GM19438 (cell line): ENCODE measurements at regions not wholly inside any gene's neighbourhood (a gene's known extent, or its start where the extent isn't known, plus 50 kb on each side); places are given as distances from the start of the nearest gene placed in this dataset.

Source experiments
- ATAC-seq: cut with Tn5 transposase; IDR thresholded peaks from one replicate; pipeline ENCODE4 v1.9.1; 2021; ENCODE audit warnings: low read depth; ENCODE audit not compliant: unreplicated experiment

DNA sequence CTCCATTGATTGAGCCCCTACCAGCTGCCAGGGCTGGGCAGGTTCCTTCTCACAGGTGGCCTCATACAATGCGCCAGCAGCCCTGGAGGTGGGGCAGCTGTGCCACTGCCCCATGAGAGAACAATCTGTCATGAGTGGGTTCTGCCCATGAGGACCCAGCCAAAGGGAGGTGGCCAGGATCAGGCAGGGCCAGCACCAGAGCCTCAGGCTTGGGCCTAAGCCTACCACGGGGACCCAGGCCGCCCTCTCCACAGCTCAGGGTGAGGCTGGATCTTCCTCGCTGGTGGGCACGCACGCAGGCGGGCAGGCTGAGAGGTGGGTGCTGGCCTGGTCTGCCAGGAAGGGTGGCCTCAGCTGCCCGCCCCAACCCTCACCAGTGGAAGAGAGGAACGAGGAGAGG lies 110.7 kb downstream of the KIF26A start:
- no peak for ATAC-seq

DNA sequence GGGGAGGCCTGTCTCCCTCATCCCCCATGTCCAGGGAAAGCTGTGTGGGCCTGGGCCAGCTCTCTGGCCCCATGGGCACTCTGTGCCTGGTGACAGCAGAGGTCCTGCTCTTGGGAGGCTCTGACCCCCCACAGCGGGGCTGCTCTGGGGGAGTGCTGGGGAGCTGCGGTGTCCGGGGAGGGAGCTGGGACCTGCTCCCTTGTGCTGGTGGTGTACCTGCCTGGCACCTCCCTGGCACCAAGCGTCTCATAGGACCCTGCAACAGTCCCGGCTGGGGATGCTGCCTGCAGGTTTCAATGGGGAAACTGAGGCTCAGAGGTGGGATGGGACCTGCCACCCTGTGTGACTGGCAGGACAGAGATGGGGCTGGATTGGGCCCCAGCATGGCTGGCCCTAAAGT lies 111.3 kb downstream of the KIF26A start:
- ATAC-seq, result no peak

GRCh38 chr14:104250175-104250574 lies 111.8 kb downstream of the KIF26A start:
- ATAC-seq, result no peak

DNA sequence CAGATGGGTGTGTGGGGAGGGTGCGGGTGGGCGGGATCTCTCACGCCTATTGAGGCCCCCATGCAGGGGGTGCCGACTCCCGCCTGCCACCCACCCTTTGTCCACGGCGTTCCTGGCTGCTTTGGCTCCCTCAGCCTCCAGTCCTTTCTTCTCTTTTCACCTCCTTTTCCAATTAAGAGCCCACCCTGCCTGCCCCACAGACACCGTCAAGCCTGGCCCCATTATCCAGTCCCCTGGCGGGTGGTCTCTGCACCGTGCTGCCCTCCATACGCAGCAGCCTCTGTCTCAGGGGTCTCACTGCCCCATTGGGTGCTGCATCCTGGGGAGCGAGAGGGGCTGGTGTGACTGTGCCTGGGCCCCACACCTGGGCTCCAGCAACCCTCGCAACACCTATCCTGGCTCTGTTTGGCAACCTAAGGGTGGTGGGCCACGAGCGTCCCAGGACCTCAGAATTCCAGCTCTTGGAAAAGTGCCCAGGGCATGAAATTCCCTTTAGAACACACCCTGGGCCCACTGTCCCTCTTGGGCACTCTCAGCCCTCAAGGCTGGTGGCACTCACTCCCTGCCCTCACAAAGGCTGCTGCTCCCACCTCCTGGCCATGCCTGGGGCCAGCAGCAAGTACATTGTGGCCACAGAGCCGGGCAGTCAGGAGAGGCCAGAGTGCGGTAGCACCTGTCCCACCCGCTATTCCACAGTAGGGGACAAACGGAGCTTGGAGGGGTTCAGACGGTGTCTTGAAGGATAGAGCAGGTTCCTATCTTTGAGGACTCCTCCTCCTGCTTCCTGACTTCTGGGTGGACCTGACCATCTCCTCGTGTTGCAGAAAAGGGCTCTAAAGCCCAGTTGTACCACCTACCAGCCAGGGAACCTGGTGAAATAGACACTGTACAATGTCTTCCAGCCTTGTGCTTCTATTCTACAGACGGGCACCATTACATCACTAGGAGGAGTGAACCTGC lies 114.1 kb downstream of the KIF26A start:
- no peak for ATAC-seq

GRCh38 chr14:104253223-104253822 lies 114.9 kb downstream of the KIF26A start:
- ATAC-seq, result no peak

GRCh38 chr14:104253901-104254353 lies 115.5 kb downstream of the KIF26A start:
- no peak for ATAC-seq

DNA sequence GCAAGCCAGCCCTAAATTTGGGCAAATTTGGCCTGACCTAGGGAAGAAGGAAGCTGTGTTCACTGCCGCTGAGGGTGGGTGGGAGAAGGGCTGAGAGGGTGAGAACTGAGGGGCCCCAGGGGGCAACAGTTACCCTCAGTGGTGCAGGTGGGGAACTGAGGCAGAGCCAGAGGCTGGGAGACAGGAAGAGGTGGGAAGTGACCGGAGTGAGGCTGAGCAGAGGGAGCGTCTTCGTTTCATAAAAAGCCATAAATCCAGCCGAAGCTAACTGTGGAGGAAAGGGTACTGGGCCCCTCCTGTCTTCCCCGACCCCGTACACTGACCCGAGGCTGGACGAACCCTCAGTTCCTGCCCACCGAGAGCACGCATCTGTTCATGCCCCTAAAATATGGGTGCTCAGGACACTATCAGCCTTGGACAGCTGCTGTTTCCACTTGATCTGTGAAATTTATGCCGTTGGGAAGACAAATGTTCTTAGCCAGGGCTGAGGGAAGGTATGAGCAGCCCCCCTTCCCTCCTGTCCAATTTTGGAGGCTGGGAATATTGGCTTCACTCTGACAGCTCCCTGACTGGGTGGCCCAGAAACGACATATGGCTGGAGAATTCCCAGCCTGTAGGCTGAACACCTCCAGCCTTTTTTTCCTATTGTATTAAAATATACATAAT lies 116.5 kb downstream of the KIF26A start:
- ATAC-seq, result no peak

DNA sequence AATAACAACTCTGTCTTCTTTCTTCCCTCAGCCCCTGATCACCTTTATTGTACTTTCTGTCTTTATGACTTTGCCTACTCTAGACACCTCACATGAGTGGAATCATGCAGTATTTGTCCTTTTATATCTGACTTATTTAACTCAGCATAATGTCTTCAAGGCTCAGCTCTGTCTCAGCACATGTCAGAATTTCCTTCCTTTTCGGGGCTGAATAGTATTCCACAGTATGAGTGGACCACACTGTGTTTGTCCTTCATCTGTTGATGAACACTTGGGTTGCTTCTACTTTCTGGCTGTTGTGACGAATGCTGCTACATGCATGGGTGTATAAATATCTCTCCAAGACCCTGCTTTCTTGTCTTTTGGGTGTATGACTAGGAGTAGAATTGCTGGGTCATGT lies 117.6 kb downstream of the KIF26A start:
- ATAC-seq, result no peak

GRCh38 chr14:104262515-104263514 lies 124.4 kb downstream of the KIF26A start:
- ATAC-seq, result no peak

- ATAC-seq, result no peak
These were observed 125.4 kb downstream of the KIF26A start for GRCh38 chr14:104263675-104264358.

GRCh38 chr14:104264495-104265265 lies 126.3 kb downstream of the KIF26A start:
- ATAC-seq, result no peak

GRCh38 chr14:104265918-104266630 lies 127.7 kb downstream of the KIF26A start:
- no peak for ATAC-seq

- no peak for ATAC-seq
These were observed 128.5 kb downstream of the KIF26A start for GRCh38 chr14:104266631-104267575.

GRCh38 chr14:104267895-104268294 lies 129.5 kb downstream of the KIF26A start:
- no peak for ATAC-seq

GRCh38 chr14:104268295-104268694 lies 129.9 kb downstream of the KIF26A start:
- ATAC-seq, result no peak

DNA sequence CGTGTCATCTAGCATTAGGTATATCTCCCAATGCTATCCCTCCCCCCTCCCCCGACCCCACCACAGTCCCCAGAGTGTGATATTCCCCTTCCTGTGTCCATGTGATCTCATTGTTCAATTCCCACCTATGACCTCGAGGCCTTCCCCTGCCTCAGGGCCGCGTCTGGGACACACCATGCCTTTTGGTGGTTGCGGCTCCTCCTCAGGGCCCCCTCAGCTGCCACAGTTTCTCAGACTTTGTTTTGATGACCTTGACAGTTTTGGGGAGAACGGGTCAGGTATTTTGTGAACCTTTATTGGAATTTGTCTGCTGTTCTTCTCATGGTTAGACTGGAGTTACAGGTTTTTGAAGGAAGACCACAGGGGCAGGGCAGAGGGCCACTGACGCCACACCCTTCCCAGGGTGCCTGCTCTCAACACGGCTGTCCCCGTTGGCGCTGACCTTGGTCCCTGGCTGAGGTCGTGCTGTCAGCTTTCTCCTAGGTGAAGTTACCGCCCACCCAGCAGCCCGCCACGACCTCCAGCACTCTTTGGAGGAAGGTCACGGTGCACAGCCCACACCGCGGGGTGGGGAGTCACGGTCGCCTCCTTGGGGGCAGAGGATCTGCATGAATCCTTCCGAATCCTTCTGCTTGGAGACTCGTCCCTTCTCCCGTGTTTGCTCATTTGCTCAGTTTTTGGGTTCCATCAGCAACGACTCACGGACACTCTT lies 130.5 kb downstream of the KIF26A start:
- no peak for ATAC-seq
